Stimulated activated effector memory CD8-positive, alpha-beta T cell treated with anti-CD3 and anti-CD28 coated beads, Interleukin-12 subunit alpha, Interleukin-12 subunit beta, amount 100 ng/mL, for 72 hours (primary cell): ENCODE measurements at regions not wholly inside any gene's neighbourhood (a gene's known extent, or its start where the extent isn't known, plus 50 kb on each side); places are given as distances from the start of the nearest gene placed in this dataset.
"Not testable (repeated sequence)": the region's sequence is repeated elsewhere in the genome, so short reads cannot be mapped to it uniquely, and the experiment has no call there.

Experiments
- ATAC-seq: fragments of 150-1000 bp; cut with Tn5 transposase; 2 replicates; pipeline ENCODE4 v1.10.0; 2021
- DNase-seq, 2 donors: peaks; one replicate each; pipeline ENCODE4 v3.0.0; 2021 to 2022; ENCODE audit warnings: low spot score in 2 of 2
- H3K27ac Mint-ChIP-seq: one replicate; pipeline ENCODE4 v1.8.0; 2022; ENCODE audit warnings: mild to moderate bottlenecking, mixed read lengths
- H3K36me3 Mint-ChIP-seq: one replicate; pipeline ENCODE4 v1.8.0; 2022; ENCODE audit warnings: mild to moderate bottlenecking, mixed read lengths
- H3K4me1 Mint-ChIP-seq: one replicate; pipeline ENCODE4 v1.8.0; 2022; ENCODE audit warnings: mixed read lengths
- H3K4me3 Mint-ChIP-seq: one replicate; pipeline ENCODE4 v1.8.0; 2022; ENCODE audit warnings: mild to moderate bottlenecking, mixed read lengths
- H3K9me3 Mint-ChIP-seq: one replicate; pipeline ENCODE4 v1.8.0; 2022; ENCODE audit warnings: mixed read lengths

DNA sequence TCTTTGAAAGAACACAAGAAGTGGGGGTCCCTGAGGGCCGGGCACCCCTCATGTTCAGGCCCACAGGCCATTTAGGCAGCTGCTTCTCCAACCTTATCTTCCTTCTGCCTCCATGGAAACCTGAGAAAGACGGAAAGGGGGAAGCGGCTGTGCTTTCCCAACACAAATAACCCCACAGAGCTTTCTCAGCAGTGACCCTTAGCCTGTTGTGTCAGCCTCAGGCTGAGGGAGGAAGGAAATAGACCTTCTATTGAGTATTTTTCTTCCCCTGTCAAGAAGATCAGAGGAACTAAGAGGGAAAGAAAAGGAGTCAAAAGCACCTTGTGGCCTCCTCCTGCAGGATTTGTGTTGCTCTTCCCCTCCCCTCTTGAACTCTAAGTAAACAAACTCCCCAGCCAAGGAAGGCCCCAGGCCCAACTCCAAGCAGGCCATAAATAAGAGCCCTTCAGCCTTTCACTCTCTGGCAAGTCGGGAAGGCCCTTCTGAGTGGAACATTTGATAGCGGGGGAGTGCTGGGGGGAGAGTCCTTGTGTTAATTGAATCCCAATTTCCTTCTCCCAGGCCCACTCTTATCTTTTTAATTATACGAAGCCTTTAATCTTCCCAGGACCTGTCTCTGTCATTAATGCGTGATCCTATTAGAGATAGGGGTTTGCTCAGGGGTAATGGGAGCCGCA, 76.8 kb upstream of the PAX8 start:
- peaks cover 19% of the 10 kb centered on the region for H3K4me1 Mint-ChIP-seq
- not testable (repeated sequence) for H3K27ac Mint-ChIP-seq, H3K9me3 Mint-ChIP-seq, H3K36me3 Mint-ChIP-seq, ATAC-seq, DNase-seq, H3K4me3 Mint-ChIP-seq

DNA sequence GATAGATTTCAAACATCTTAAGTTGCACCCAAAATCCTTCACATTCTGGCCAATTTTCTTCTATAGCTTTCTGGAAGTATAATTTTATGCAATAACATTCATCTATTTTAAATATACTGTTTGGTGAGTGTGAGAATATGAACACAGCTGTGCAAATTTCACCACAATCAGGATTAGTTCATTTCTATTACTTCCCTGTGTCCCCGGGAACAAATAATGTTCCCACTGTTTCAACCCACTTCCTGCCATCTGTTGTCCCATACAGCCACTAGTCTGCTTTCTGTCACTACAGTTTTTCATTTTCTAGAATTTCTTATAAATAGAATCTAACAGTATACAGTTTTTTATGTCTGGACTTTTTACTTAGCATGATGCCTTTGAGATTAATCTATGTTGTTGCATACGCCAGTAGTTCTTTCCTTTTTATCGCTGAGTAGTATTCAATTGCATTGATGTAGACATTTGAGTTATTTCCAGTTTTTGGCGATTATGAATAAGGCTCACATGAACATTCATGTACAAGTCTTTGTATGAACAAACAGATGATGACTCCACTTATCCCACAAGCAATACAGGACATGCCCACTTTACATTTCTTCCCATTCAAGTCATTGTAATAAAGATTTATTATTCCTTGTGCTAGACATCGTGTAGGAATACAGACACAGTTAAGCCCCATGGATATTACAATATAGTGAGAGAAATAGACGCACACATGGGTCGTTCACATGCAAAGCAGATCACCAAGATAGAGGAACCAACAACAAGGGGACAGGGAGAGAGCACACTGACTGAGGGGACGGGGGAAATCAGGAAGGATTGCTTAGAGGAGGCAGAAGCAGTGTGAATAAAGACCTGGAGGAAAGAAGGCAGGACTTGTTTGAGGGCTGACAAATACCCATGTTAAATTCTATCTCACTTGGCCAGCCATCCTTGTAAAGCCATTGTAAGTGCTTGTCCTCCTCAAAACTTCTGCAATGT, 72.9 kb upstream of the PAX8 start:
- no peak for DNase-seq
- Mint-ChIP-seq H3K27ac (no peak overlapping the region), H3K36me3 (no peaks in the 10 kb centered on the region), H3K9me3 (no peaks in the 10 kb centered on the region), H3K4me3 (no peak overlapping the region), H3K4me1 (no peaks in the 10 kb centered on the region)
- ATAC-seq: no peak

DNA sequence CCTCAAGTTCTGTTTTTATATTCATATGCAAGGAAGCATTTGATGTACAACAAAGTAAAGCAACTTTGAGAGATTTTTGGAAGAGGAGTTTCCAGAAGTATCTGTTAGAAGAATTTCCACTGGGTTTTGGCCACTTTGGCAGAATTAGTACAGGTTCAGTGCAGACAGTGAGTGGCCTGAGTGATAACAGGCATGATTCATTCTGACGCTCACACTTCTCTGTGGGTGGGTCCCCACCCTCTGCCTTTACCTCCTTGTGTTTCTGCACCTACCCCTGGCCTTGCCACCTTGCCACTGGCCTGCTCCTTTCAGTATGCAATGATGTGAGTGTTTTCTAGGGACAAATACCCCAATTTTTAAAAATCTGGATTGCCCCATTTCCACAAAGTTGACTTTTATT, 65.1 kb upstream of the PAX8 start:
- not testable (repeated sequence) for H3K27ac Mint-ChIP-seq, H3K4me3 Mint-ChIP-seq, DNase-seq, H3K4me1 Mint-ChIP-seq, H3K36me3 Mint-ChIP-seq, H3K9me3 Mint-ChIP-seq
- peak; percentile 79 for ATAC-seq

DNA sequence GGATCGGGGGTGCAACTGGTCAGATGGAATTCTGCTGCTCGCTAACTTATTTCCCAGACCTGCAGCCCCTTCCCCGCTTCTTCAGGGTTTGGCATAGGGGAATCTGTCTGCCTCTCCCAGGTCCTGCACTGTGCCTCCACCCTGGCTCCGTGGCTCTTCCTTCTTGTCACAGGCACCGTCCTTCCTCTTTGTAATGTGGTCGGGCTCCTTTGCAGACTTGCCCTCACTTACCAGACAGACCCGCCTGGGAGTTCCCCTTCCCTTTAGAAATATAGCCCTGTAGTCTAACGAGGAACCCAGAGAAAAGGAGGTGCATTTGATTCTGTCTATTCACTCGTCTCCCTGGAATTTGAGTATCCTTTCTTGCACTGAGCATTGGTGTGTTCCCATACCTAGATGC, 63.9 kb upstream of the PAX8 start:
- peak; percentile 51 for ATAC-seq
- Mint-ChIP-seq H3K27ac (no peak overlapping the region), H3K36me3 (no peaks in the 10 kb centered on the region), H3K9me3 (no peaks in the 10 kb centered on the region), H3K4me3 (no peak overlapping the region), H3K4me1 (no peaks in the 10 kb centered on the region)
- DNase-seq: no peak

DNA sequence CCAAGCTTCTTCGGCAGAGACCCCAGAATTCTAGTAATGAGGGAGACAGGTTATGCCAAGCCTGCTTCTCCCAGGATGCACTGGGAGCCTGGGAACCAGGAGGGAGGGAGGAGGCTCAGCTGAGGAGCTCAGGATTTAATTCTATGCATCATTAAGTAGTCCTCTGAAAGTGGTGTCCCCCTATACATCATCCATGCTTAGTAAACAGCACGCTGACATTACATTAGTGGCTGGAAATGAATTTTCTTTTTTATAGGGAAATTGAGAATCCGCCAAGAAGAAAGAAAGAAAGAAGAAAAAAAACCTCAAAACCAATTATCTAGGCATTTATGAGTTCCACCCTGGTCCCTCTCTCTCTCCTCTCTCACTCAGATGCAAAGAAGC, 63.1 kb upstream of the PAX8 start:
- not testable (repeated sequence) for ATAC-seq, H3K4me1 Mint-ChIP-seq, H3K36me3 Mint-ChIP-seq, DNase-seq, H3K9me3 Mint-ChIP-seq, H3K27ac Mint-ChIP-seq, H3K4me3 Mint-ChIP-seq

DNA sequence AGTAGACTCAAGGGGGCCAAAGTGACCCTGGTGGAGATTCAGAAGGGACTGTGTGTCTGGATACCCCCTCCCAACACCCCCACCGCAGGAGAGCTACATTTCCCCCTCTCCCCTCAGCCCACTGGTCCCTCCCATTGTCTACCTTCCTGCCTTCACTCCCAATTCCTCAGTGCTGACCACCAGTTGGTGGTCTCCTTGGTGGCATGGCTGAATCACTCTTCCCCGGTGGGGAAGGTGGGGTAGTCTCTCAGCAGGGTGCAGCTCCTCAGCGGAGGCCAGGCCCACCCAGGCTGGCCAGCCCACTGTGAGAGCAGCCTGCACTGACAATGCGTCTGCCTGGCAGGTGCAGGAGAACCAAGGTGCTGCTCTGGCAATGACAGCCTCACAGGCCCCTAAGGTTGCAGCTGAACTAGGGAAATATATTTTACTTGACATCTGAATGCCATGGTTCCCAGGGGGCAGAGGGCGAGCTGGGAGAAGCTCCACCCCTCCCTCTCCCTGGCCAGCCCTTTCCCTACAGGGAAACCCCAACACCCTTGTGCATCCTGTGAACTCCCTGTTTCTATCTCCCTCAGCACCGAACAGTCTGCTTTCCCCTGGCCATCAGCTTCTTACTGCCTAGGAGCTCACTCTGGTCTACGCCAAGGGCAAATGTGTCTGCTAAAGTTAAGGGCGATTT, 62.6 kb upstream of the PAX8 start:
- ATAC-seq: no peak
- DNase-seq: no peak
- no peak overlapping the region for H3K27ac Mint-ChIP-seq
- no peaks in the 10 kb centered on the region for H3K9me3 Mint-ChIP-seq
- no peaks in the 10 kb centered on the region for H3K36me3 Mint-ChIP-seq
- no peaks in the 10 kb centered on the region for H3K4me1 Mint-ChIP-seq
- no peak overlapping the region for H3K4me3 Mint-ChIP-seq

DNA sequence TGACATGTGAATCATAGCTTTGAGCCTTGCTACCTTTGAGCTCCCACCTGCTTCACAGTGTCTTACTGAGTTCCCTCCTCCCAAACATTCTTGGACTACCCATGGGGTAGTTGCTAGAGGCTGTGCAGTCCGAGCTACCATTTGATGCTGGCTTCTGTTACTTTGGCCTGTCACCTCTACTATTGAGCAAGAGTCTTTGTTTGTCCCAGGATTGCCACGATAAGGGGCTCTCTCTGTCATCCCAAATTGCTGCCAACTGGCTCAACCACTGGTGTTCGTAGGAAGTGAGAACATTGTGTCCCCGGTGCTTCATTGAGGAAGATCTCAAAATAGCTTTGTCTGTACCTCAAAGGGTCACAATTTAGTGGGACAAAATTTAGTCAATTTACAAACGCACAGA, 59.1 kb upstream of the PAX8 start:
- Mint-ChIP-seq H3K9me3 (no peaks in the 10 kb centered on the region), H3K4me1 (no peaks in the 10 kb centered on the region), H3K27ac (no peak overlapping the region), H3K4me3 (no peak overlapping the region), H3K36me3 (no peaks in the 10 kb centered on the region)
- no peak for ATAC-seq
- DNase-seq: no peak

DNA sequence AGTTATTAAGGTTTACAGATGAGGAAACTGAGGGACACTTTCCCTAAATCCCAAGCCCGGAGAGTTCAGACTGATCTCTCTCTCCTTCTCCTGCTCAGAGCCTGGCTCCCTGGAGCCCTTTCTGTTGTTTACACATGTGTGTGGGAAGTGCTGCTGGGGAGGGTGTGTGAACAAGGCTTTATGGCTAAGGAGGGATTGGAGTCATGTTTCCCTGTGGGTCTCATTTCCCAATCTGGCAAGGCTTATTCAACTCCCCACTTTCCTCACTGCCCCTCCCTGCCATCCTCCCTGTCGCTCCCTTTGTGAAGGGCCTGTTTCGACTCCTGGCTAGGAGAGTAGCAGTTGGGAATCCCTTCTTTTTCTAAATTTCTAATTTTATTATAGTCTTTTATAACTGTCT, 57.3 kb upstream of the PAX8 start:
- not testable (repeated sequence) for H3K4me1 Mint-ChIP-seq, H3K4me3 Mint-ChIP-seq, H3K36me3 Mint-ChIP-seq

DNA sequence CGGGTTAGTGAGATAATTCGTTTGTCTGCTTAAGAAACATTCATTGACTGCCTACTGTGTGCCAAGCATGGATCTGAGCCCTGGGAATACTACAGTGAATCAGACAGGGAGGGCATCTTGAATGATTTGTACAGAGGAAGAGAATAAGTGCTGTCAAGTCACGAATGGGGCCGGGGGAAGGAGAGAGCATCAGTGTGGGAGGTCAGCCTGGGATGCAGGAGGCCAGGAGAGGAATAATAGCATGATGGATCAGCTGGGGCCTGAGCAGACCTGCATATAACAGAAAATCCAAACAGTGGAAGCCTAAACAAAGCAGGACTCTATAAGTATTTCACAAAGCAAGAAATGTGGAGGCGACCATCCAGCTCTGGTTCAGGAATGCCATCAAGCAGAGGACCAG, 55.4 kb upstream of the PAX8 start:
- DNase-seq (no peak), ATAC-seq (no peak)
- no peak overlapping the region for H3K27ac Mint-ChIP-seq
- H3K9me3 Mint-ChIP-seq: no peaks in the 10 kb centered on the region
- no peaks in the 10 kb centered on the region for H3K4me1 Mint-ChIP-seq
- H3K4me3 Mint-ChIP-seq: no peak overlapping the region
- H3K36me3 Mint-ChIP-seq: no peaks in the 10 kb centered on the region

More for the DNA sequence above, 57.3 kb upstream of the PAX8 start:
- DNase-seq, H3K9me3 Mint-ChIP-seq, ATAC-seq, H3K27ac Mint-ChIP-seq: not testable (repeated sequence)

DNA sequence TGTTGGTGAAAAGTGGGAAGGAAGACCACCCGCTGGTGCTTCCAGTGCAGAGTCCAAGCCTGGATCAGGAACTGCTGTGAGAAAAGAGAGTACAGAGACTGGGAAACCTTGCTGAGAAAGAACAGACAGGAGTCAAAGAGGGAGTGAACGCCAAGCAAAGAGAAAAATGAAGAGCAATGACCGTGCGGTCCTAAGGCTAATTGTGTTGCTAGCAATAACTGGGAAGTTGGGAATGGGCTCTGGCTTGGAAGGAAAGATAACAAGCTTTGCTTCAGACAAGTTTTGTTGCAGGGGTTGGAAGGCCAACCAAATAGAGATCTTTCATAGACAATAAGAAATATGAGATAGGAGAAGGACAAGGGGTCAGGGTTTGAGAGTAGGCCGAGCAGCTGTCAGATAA, 55.0 kb upstream of the PAX8 start:
- DNase-seq, H3K4me1 Mint-ChIP-seq, H3K9me3 Mint-ChIP-seq, ATAC-seq, H3K36me3 Mint-ChIP-seq, H3K4me3 Mint-ChIP-seq, H3K27ac Mint-ChIP-seq: not testable (repeated sequence)

DNA sequence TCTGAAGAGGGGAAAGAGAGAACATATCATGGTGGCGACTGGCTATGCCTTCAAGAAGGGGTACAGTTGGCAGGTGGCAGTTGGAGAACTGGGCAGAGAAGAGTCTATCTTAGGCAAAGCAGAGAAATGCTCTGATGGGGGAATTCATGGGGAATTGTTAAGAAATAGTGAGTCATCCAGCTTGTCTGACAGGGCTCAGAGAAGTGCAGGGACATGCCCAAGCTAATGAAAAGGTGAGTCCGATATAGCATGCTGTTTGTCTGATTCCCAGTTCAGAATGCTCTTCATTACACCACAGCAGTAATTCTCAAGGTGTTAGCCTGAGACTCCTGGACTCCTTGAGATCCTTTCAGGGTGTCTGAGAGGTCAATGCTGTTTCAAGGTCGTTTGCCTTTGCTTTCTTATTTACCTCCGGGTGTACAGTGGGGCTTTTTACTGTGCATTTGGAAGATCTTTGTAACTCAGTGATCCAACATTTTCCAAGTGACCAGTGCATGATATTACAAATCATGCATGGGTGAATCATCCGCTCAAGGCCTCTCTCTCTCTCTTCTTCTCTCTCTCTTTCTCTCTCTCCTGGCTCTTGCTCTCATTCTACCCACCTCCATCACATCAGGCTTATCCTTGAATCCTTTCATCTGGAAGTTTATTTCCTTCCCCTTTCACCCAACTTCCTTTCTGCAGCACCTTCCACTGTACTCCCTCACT, 51.5 kb upstream of the PAX8 start:
- peak; percentile 16 for ATAC-seq

DNA sequence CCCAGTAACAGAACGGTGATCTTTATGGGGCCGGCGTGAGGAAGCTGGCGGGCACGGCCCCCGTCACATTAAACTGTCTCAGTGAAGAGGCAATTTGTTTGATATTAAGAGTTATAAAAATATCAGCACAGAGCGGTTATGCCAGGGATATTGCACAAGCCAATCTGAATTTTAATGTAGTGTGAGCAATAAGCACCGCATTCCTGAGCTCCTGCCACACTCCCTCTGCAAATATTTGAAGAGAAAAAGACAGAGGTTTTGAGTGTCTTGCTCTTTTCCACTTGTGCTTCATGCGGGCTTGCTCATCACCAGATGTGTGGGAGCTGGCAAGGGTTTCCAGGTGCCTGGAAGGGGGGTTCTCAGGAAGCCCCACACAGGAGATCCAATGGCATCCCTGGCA, 50.3 kb upstream of the PAX8 start:
- H3K9me3 Mint-ChIP-seq, H3K4me3 Mint-ChIP-seq, ATAC-seq, H3K27ac Mint-ChIP-seq, H3K36me3 Mint-ChIP-seq, DNase-seq: not testable (repeated sequence)
- peaks cover 18% of the 10 kb centered on the region for H3K4me1 Mint-ChIP-seq

More for the DNA sequence above, 51.5 kb upstream of the PAX8 start:
- H3K9me3 Mint-ChIP-seq, H3K4me3 Mint-ChIP-seq, H3K4me1 Mint-ChIP-seq, DNase-seq, H3K36me3 Mint-ChIP-seq: not testable (repeated sequence)
- H3K27ac Mint-ChIP-seq: peak overlapping the region; percentile 46

DNA sequence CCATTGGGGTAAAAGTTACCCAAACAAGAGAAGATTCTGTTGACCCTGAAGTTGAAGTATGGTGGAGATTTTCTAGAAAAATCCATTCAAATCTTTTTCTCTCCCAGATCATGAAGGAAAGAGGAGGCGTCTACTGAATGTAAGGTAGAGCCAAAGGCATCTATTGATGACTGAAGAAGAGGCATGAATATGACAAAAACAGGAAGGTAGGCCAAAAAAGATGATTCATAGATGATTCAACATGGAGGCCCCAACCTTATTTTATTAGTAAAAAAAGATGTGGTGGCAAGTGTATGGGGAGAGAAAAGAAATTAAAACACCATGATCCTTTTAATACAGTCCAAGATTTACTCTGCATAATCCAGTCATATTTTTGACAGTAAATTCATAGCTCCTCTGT, 49.9 kb upstream of the PAX8 start:
- peaks cover 18% of the 10 kb centered on the region for H3K4me1 Mint-ChIP-seq
- H3K9me3 Mint-ChIP-seq, ATAC-seq, H3K27ac Mint-ChIP-seq, DNase-seq, H3K36me3 Mint-ChIP-seq, H3K4me3 Mint-ChIP-seq: not testable (repeated sequence)
